Sigmoid colon (tissue), 6 donors: ENCODE measurements at regions not wholly inside any gene's neighbourhood (a gene's known extent, or its start where the extent isn't known, plus 50 kb on each side); places are given as distances from the start of the nearest gene placed in this dataset.
"Not testable (repeated sequence)": the region's sequence is repeated elsewhere in the genome, so short reads cannot be mapped to it uniquely, and the experiment has no call there.

Source experiments
- DNase-seq: peaks from one replicate; pipeline ENCODE4 v3.0.0-alpha.2; 2019
- H3K27ac ChIP-seq, 4 donors: fragments of 200-600 bp; sonication (generic); one replicate each; pipeline ENCODE4 v1.5.1; 2016 to 2019; ENCODE audit warnings: mild to moderate bottlenecking in 1 of 4
- H3K27me3 ChIP-seq, 3 donors: fragments of 200-600 bp; sonication (generic); one replicate each; pipeline ENCODE4 v1.5.1; 2019; ENCODE audit warnings: mild to moderate bottlenecking in 1 of 3
- H3K36me3 ChIP-seq, 4 donors: fragments of 200-600 bp; sonication (generic); one replicate each; pipeline ENCODE4 v1.5.1; 2016 to 2019
- H3K4me1 ChIP-seq, 4 donors: fragments of 200-600 bp; sonication (generic); one replicate each; pipeline ENCODE4 v1.5.1; 2017 to 2019
- H3K4me3 ChIP-seq, 4 donors: fragments of 200-600 bp; sonication (generic); one replicate each; pipeline ENCODE4 v1.5.1; 2017 to 2019; ENCODE audit warnings: mild to moderate bottlenecking in 2 of 4, moderate library complexity in 1 of 4
- H3K9me3 ChIP-seq, 4 donors: fragments of 200-600 bp in 3 of 4; sonication (generic) in 3 of 4; one replicate each; pipeline versions ENCODE4 v1.5.1 to v1.6.1; 2013 to 2019
- WGBS, 2 donors: extraction: QIAGEN DNeasy Blood & Tissue Kit; methylation state at CpG; one replicate each; pipeline ENCODE4 v1.1.7; 2013; 5-methylcytosine and 5-hydroxymethylcytosine counted together
- intact Hi-C: fragments of 100-400 bp; cut with DNase I; formaldehyde crosslinking; loops from one replicate; pipeline ENCODE4 v1.15.1; 2023
- donor health status: healthy with polysubstance abuse.
- donor health status: healthy.

DNA sequence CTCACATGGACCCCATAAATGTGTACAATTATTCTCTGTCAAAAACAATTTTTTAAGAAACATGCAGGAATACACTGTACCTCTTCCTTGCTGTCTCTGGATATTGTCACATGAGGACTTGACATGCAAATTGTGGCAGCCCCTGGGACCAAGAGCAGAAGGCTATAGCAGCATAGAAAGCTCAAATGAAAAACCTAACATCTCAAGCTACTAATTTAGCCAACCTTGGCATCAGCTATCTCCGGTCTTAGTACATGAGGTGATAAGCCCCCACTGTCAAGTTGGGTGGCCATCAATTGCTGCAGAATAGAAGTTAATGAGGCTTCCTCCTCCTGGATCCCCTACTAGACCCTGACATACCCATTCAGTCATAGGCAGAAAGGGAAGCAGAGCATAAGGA is 101.0 kb upstream of the CLEC6A start:
- DNase-seq, H3K36me3 ChIP-seq, H3K27ac ChIP-seq, H3K4me3 ChIP-seq, H3K4me1 ChIP-seq, H3K9me3 ChIP-seq, intact Hi-C loops, H3K27me3 ChIP-seq: not testable (repeated sequence)
- WGBS, 2 donors = 87 to 91% methylated on average over 1 of the region's 1 CpG

- H3K4me3 ChIP-seq, H3K27ac ChIP-seq, H3K9me3 ChIP-seq, intact Hi-C loops, H3K4me1 ChIP-seq, H3K27me3 ChIP-seq, H3K36me3 ChIP-seq, DNase-seq: not testable (repeated sequence)
- WGBS, 2 donors = 84 to 93% methylated on average over 4 of the region's 4 CpGs
Observed at GRCh38 chr12:8355531-8355930, 100.2 kb upstream of the CLEC6A start.

GRCh38 chr12:8373744-8374143 is 82.0 kb upstream of the CLEC6A start:
- intact Hi-C loops, H3K27me3 ChIP-seq, H3K4me1 ChIP-seq, H3K4me3 ChIP-seq, DNase-seq, H3K9me3 ChIP-seq, H3K36me3 ChIP-seq, H3K27ac ChIP-seq: not testable (repeated sequence)
- 23 to 42% methylated on average over 5 of the region's 5 CpGs for WGBS, 2 donors

DNA sequence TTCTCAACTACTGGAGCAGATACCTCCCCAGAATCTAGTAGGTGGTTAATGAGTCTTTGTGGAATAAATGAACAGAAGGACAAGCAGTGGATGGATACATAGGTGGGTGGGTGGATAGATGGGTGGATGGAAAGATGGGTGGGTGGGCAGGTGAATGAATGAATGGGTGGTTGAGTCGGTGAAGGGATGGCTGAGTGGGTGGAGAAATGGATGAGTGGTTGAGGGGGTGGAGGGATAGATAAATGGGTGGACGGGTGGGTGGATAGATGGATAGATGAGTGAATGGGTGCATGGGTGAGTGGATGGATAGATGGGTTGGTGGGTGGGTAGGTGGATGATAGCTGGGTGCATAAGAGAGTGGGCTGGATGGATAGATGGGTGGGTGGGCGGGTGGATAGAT is 80.6 kb upstream of the CLEC6A start:
- H3K27ac ChIP-seq, intact Hi-C loops, H3K36me3 ChIP-seq, H3K9me3 ChIP-seq, H3K4me1 ChIP-seq, H3K4me3 ChIP-seq, H3K27me3 ChIP-seq, DNase-seq: not testable (repeated sequence)
- WGBS, 2 donors = 72 to 80% methylated on average over 3 of the region's 3 CpGs

GRCh38 chr12:8377756-8378155 is 78.0 kb upstream of the CLEC6A start:
- H3K9me3 ChIP-seq, intact Hi-C loops, H3K36me3 ChIP-seq, H3K27me3 ChIP-seq, DNase-seq, H3K4me3 ChIP-seq, H3K27ac ChIP-seq, H3K4me1 ChIP-seq: not testable (repeated sequence)
- WGBS, 2 donors = 81 to 82% methylated on average over 6 of the region's 6 CpGs

- H3K4me1 ChIP-seq, H3K27ac ChIP-seq, H3K27me3 ChIP-seq, DNase-seq, H3K4me3 ChIP-seq, H3K36me3 ChIP-seq, H3K9me3 ChIP-seq, intact Hi-C loops: not testable (repeated sequence)
- 65 to 85% methylated on average over 4 of the region's 4 CpGs for WGBS, 2 donors
Observed at GRCh38 chr12:8382556-8382955, 73.2 kb upstream of the CLEC6A start.

DNA sequence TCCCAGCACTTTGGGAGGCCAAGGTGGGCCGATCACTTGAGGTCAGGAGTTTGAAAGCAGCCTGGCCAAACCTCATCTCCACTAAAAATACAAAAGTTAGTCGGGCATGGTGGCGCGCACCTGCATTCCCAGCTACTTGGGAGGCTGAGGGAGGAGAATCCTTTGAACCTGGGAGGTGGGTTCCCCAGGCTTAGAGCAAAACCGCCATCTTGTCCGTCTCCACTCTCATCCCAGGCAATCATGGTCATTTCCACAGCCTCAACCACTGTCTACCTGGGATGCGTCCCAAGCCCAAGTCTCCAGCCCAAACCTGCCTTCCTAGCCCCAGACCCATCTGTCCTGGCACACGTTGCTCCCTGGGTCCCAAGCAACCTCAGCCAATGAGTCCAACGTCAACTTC is 71.1 kb upstream of the CLEC6A start:
- H3K4me3 ChIP-seq, intact Hi-C loops, H3K9me3 ChIP-seq, H3K36me3 ChIP-seq, H3K4me1 ChIP-seq, DNase-seq, H3K27ac ChIP-seq: not testable (repeated sequence)
- peaks cover 0 to 11% (median 0%) of the 10 kb centered on the region in 3 donors for H3K27me3 ChIP-seq
- WGBS, 2 donors = 90 to 97% methylated on average over 9 of the region's 9 CpGs

DNA sequence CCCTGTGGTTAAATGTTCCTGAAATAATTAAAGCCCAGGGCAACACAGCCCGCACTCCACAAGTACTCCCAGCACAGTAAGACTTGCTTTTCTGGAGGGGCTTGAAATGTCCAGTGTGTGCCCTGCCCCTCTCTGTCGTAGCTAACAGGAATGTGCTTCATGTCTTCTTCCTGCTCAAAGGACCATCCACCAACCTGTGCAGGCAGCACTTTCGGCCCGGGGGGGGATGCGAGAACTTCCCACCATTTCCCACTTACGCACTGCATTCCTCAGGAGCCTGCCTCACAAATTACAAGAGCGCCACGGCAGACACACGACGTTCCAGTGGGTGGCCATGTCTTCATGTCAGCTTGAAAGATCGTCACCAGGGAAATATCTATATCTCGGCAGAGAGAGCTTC is 70.3 kb upstream of the CLEC6A start:
- H3K9me3 ChIP-seq, H3K4me1 ChIP-seq, H3K4me3 ChIP-seq, DNase-seq, H3K27ac ChIP-seq, H3K36me3 ChIP-seq, intact Hi-C loops: not testable (repeated sequence)
- 87 to 92% methylated on average over 12 of the region's 12 CpGs for WGBS, 2 donors
- H3K27me3 ChIP-seq = peaks cover 0 to 19% (median 0%) of the 10 kb centered on the region in 3 donors

- intact Hi-C loops, DNase-seq: not testable (repeated sequence)
- WGBS, 2 donors = 67 to 68% methylated on average over 2 of the region's 2 CpGs
Observed at GRCh38 chr12:8386661-8387060, 69.1 kb upstream of the CLEC6A start.

GRCh38 chr12:8389296-8389695 is 66.5 kb upstream of the CLEC6A start:
- H3K4me1 ChIP-seq, H3K4me3 ChIP-seq, intact Hi-C loops, H3K36me3 ChIP-seq, DNase-seq, H3K27ac ChIP-seq, H3K9me3 ChIP-seq: not testable (repeated sequence)
- peaks cover 0 to 21% (median 0%) of the 10 kb centered on the region in 3 donors for H3K27me3 ChIP-seq
- WGBS, 2 donors = 72 to 80% methylated on average over 8 of the region's 8 CpGs

More at GRCh38 chr12:8386661-8387060, 69.1 kb upstream of the CLEC6A start:
- not testable (repeated sequence) for H3K9me3 ChIP-seq, H3K27ac ChIP-seq, H3K4me1 ChIP-seq, H3K4me3 ChIP-seq, H3K36me3 ChIP-seq
- peaks cover 0 to 21% (median 0%) of the 10 kb centered on the region in 3 donors for H3K27me3 ChIP-seq
